ENCODE measurements at regions not wholly inside any gene's neighbourhood (a gene's known extent, or its start where the extent isn't known, plus 50 kb on each side); places are given as distances from the start of the nearest gene placed in this dataset.

- Histone ChIP-seq H4K20me1 (replicated peaks; ENCODE audit: control insufficient read depth, extremely low read depth, insufficient read depth, low read length) (no peaks in the 10 kb centered on the region), H3K9me3 (replicated peaks; ENCODE audit: control insufficient read depth, insufficient read depth, low read length) (no peaks in the 10 kb centered on the region), H3K27ac (ENCODE audit: insufficient read depth, low read depth, low read length) (no peak overlapping the region), H3K9me1 (replicated peaks; ENCODE audit: control insufficient read depth, extremely low read depth, insufficient read depth, low read length) (no peaks in the 10 kb centered on the region), H3K27me3 (ENCODE audit: control insufficient read depth in 2 of 2, insufficient read depth in 2 of 2, low read length in 2 of 2) (no peaks in the 10 kb centered on the region), H3K36me3 (ENCODE audit: control insufficient read depth in 2 of 2, extremely low read depth in 1 of 2, insufficient read depth in 2 of 2, low read length in 2 of 2) (no peaks in the 10 kb centered on the region), H3K4me3 (replicated peaks in 1 of 3; ENCODE audit: insufficient read depth in 1 of 3, low read depth in 1 of 3, low read length in 3 of 3) (no peak overlapping the region), H3K9ac (replicated peaks; ENCODE audit: extremely low read depth, insufficient read depth, low read length) (no peak overlapping the region), H3K4me1 (ENCODE audit: control insufficient read depth, extremely low read depth, insufficient read depth, low read length) (peaks cover 3% of the 10 kb centered on the region), H2AFZ (ENCODE audit: low read depth, low read length) (no peak overlapping the region), H3K4me2 (ENCODE audit: insufficient read depth, low read length) (no peak overlapping the region), H3K79me2 (ENCODE audit: control insufficient read depth, insufficient read depth, low read length) (no peaks in the 10 kb centered on the region)
- DNase-seq (ENCODE audit: low read depth, low spot score) (no peak), FAIRE-seq (no peak)
- intact Hi-C loops (cut with micrococcal nuclease) (no loop called here), dilution Hi-C loops (cut with MboI; ENCODE audit: extremely low pct_ligation_motif_present, low sequenced_read_pairs) (no loop called here)
- CTCF ChIA-PET = no interaction called here
- POLR2A ChIA-PET = no interaction called here
- TF ChIP-seq POLR2AphosphoS5 (IDR thresholded peaks at IDR 0.05; ENCODE audit: insufficient read depth, low read depth, low read length) = no peak
- BruUV-seq (replicated peaks) = no TSS peak
Observed at GRCh38 chr21:35282944-35283343, 233.8 kb upstream of the RUNX1 start.

GRCh38 chr21:35281956-35282355 is 232.9 kb upstream of the RUNX1 start:
- intact Hi-C loops (cut with micrococcal nuclease) (no loop called here), dilution Hi-C loops (cut with MboI; ENCODE audit: extremely low pct_ligation_motif_present, low sequenced_read_pairs) (no loop called here)
- Histone ChIP-seq H3K27me3 (ENCODE audit: control insufficient read depth in 2 of 2, insufficient read depth in 2 of 2, low read length in 2 of 2) (no peaks in the 10 kb centered on the region), H3K9ac (replicated peaks; ENCODE audit: extremely low read depth, insufficient read depth, low read length) (no peak overlapping the region), H3K79me2 (ENCODE audit: control insufficient read depth, insufficient read depth, low read length) (no peaks in the 10 kb centered on the region), H3K27ac (ENCODE audit: insufficient read depth, low read depth, low read length) (no peak overlapping the region), H3K4me2 (ENCODE audit: insufficient read depth, low read length) (no peak overlapping the region), H3K9me1 (replicated peaks; ENCODE audit: control insufficient read depth, extremely low read depth, insufficient read depth, low read length) (no peaks in the 10 kb centered on the region), H4K20me1 (replicated peaks; ENCODE audit: control insufficient read depth, extremely low read depth, insufficient read depth, low read length) (no peaks in the 10 kb centered on the region), H3K4me3 (replicated peaks in 1 of 3; ENCODE audit: insufficient read depth in 1 of 3, low read depth in 1 of 3, low read length in 3 of 3) (no peak overlapping the region), H2AFZ (ENCODE audit: low read depth, low read length) (no peak overlapping the region), H3K4me1 (ENCODE audit: control insufficient read depth, extremely low read depth, insufficient read depth, low read length) (peaks cover 3% of the 10 kb centered on the region), H3K36me3 (ENCODE audit: control insufficient read depth in 2 of 2, extremely low read depth in 1 of 2, insufficient read depth in 2 of 2, low read length in 2 of 2) (no peaks in the 10 kb centered on the region), H3K9me3 (replicated peaks; ENCODE audit: control insufficient read depth, insufficient read depth, low read length) (no peaks in the 10 kb centered on the region)
- no TSS peak for BruUV-seq (replicated peaks)
- DNase-seq (ENCODE audit: low read depth, low spot score) = no peak
- TF ChIP-seq FOS (IDR thresholded peaks at IDR 0.05; ENCODE audit: borderline replicate concordance, insufficient read depth, low read length) = no peak
- no peak for TF ChIP-seq CTCF (IDR thresholded peaks at IDR 0.05; ENCODE audit: extremely low read depth in 1 of 2, insufficient read depth in 1 of 2, low read depth in 1 of 2, low read length in 2 of 2)
- no peak for TF ChIP-seq EZH2 (IDR thresholded peaks at IDR 0.05; ENCODE audit: borderline replicate concordance, low read depth, low read length, severe bottlenecking)
- no peak for TF ChIP-seq POLR2AphosphoS5 (IDR thresholded peaks at IDR 0.05; ENCODE audit: insufficient read depth, low read depth, low read length)
- CTCF ChIA-PET = no interaction called here
- FAIRE-seq = no peak
- POLR2A ChIA-PET = interaction anchor here (0.6 kb wide), 1 partner anchor 1047 kb away, joined by 3 read pairs; no protein-coding TSS in a partner anchor

Data from endothelial cell of umbilical vein (primary cell).